AG09319 (cell line): ENCODE measurements at regions not wholly inside any gene's neighbourhood (a gene's known extent, or its start where the extent isn't known, plus 50 kb on each side); places are given as distances from the start of the nearest gene placed in this dataset.

ENCODE experiments used
- DNase-seq: peaks from one replicate; pipeline ENCODE4 v3.0.0-alpha.2; 2010; ENCODE audit warnings: low read depth; ENCODE audit errors: extremely low read depth
- CTCF ChIP-seq: IDR thresholded peaks from 2 replicates; pipeline ENCODE4 v1.5.1; 2011; ENCODE audit warnings: low read depth, mild to moderate bottlenecking, inconsistent platforms, low read length, moderate library complexity

DNA sequence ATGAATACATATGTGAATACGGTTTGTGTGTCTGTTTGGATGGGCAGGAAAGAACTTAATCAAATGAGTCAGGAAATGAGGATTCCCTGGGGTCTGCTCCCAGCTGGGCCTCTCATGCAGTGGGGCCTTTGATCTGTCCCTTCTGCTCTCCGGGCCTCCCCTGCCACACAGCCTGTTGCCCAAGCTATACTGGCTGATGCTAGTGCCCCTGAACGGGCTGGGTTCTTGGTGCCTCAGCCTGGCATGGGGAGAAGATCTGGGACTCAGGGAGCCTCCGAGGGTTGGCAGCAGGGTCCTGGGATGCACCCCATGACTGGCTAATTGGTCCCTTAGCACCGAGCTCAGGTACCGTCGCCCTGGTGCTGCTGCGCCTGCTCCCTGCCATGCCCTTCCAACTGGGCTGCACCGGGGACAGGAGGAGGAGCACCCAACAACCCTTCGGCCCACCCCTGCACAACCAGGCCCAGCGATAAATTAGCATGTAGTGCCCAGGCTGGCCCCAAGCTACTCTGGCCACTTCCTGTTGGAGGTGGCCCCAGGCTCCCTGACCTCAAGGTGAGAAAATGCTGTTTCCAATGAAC is 59.9 kb upstream of the DUSP5 start:
- no peak for DNase-seq
- TF ChIP-seq CTCF, result no peak

DNA sequence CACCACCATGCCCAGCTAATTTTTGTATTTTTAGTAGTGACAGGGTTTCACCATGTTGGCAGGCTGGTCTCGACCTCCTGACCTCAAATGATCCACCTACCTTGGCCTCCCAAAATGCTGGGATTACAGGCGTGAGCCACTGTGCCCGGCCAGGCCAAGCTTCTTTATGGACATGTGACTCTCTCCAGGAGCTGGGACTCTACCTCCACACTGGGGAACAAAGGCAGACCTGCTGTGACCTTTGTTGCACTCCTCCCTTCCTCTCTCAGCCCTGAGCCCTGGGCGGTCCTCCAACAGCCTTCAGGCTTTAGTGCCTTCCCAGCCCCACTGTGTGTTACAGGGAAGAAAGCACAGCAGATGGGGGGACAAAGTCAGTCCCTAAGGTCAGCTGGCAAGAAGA is 55.0 kb upstream of the DUSP5 start:
- DNase-seq, result no peak
- TF ChIP-seq CTCF, result no peak

GRCh38 chr10:110443239-110444003 is 54.3 kb upstream of the DUSP5 start:
- TF ChIP-seq CTCF, result no peak
- DNase-seq, result no peak

DNA sequence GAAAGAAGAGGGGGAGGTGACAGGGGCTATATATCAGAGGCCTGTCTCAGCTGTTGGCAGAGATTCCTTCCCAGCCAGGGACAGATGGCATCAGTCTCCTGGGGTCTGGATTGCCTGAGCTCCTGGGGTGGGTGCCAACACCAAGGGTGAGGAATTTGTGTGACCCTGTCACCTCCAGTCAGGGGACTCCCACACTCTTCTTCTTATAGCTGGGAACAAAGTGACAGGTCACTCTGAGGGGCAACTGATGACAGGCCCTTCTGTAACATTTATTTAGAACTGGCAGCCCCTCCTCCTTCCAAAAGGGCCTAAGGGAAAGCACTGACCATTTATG is 53.7 kb upstream of the DUSP5 start:
- no peak for DNase-seq
- no peak for TF ChIP-seq CTCF

GRCh38 chr10:110445871-110446270 is 51.8 kb upstream of the DUSP5 start:
- DNase-seq, result no peak
- TF ChIP-seq CTCF, result no peak

- DNase-seq, result no peak
- TF ChIP-seq CTCF, result no peak
These were observed 51.4 kb upstream of the DUSP5 start for GRCh38 chr10:110446277-110446676.

GRCh38 chr10:110446954-110447608 is 50.6 kb upstream of the DUSP5 start:
- peak; percentile 35 for DNase-seq
- TF ChIP-seq CTCF, result peak; percentile 13
